Sigmoid colon (tissue), 6 donors: ENCODE measurements at regions not wholly inside any gene's neighbourhood (a gene's known extent, or its start where the extent isn't known, plus 50 kb on each side); places are given as distances from the start of the nearest gene placed in this dataset.

Experiments used
- DNase-seq: peaks from one replicate; pipeline ENCODE4 v3.0.0-alpha.2; 2019
- H3K27ac ChIP-seq, 4 donors: fragments of 200-600 bp; sonication (generic); one replicate each; pipeline ENCODE4 v1.5.1; 2016 to 2019; ENCODE audit warnings: mild to moderate bottlenecking in 1 of 4
- H3K27me3 ChIP-seq, 3 donors: fragments of 200-600 bp; sonication (generic); one replicate each; pipeline ENCODE4 v1.5.1; 2019; ENCODE audit warnings: mild to moderate bottlenecking in 1 of 3
- H3K36me3 ChIP-seq, 4 donors: fragments of 200-600 bp; sonication (generic); one replicate each; pipeline ENCODE4 v1.5.1; 2016 to 2019
- H3K4me1 ChIP-seq, 4 donors: fragments of 200-600 bp; sonication (generic); one replicate each; pipeline ENCODE4 v1.5.1; 2017 to 2019
- H3K4me3 ChIP-seq, 4 donors: fragments of 200-600 bp; sonication (generic); one replicate each; pipeline ENCODE4 v1.5.1; 2017 to 2019; ENCODE audit warnings: mild to moderate bottlenecking in 2 of 4, moderate library complexity in 1 of 4
- H3K9me3 ChIP-seq, 4 donors: fragments of 200-600 bp in 3 of 4; sonication (generic) in 3 of 4; one replicate each; pipeline versions ENCODE4 v1.5.1 to v1.6.1; 2013 to 2019
- EP300 ChIP-seq, 4 donors: sonication (generic); formaldehyde crosslinking; IDR thresholded peaks; one replicate each; pipeline ENCODE4 v1.6.1; 2017; ENCODE audit warnings: antibody characterized with exemption in 4 of 4
- POLR2A ChIP-seq, 2 donors: fragments of 450-650 bp; IDR thresholded peaks; one replicate each; pipeline ENCODE4 v1.6.1; 2016; ENCODE audit warnings: antibody characterized with exemption in 2 of 2, mild to moderate bottlenecking in 2 of 2, moderate library complexity in 2 of 2
- POLR2AphosphoS5 ChIP-seq, 4 donors: sonication (generic); formaldehyde crosslinking; IDR thresholded peaks; one replicate each; pipeline ENCODE4 v1.6.1; 2017; ENCODE audit warnings: antibody characterized with exemption in 4 of 4
- WGBS, 2 donors: extraction: QIAGEN DNeasy Blood & Tissue Kit; methylation state at CpG; one replicate each; pipeline ENCODE4 v1.1.7; 2013; 5-methylcytosine and 5-hydroxymethylcytosine counted together
- intact Hi-C: fragments of 100-400 bp; cut with DNase I; formaldehyde crosslinking; loops from one replicate; pipeline ENCODE4 v1.15.1; 2023
- TF ChIP-seq, protein P1 (sequence below), 4 experiments: fragments of 450-650 bp in 3 of 4; fragments of 200-600 bp in 1 of 4; IDR thresholded peaks; one replicate each; pipeline ENCODE4 v1.5.1; 2016 to 2019; ENCODE audit warnings: antibody characterized with exemption in 4 of 4, mild to moderate bottlenecking in 3 of 4, moderate library complexity in 2 of 4
- donor health status: healthy with polysubstance abuse.
- donor health status: healthy.

GRCh38 chr1:29685387-29685786 lies 449.1 kb downstream of the PTPRU start:
- Histone ChIP-seq H3K27me3 (peaks cover 0 to 39% (median 26%) of the 10 kb centered on the region in 3 donors), H3K9me3 (no peaks in the 10 kb centered on the region), H3K36me3 (no peaks in the 10 kb centered on the region), H3K4me3 (no peak overlapping the region), H3K4me1 (peaks cover 0 to 24% (median 15%) of the 10 kb centered on the region in 4 donors), H3K27ac (no peak overlapping the region)
- no peak for DNase-seq
- no peak for TF ChIP-seq POLR2A (IDR thresholded peaks at IDR 0.05)
- no peak for TF ChIP-seq POLR2AphosphoS5 (IDR thresholded peaks at IDR 0.05)
- TF ChIP-seq EP300 (IDR thresholded peaks at IDR 0.05), result no peak
- TF ChIP-seq, protein P1, sequence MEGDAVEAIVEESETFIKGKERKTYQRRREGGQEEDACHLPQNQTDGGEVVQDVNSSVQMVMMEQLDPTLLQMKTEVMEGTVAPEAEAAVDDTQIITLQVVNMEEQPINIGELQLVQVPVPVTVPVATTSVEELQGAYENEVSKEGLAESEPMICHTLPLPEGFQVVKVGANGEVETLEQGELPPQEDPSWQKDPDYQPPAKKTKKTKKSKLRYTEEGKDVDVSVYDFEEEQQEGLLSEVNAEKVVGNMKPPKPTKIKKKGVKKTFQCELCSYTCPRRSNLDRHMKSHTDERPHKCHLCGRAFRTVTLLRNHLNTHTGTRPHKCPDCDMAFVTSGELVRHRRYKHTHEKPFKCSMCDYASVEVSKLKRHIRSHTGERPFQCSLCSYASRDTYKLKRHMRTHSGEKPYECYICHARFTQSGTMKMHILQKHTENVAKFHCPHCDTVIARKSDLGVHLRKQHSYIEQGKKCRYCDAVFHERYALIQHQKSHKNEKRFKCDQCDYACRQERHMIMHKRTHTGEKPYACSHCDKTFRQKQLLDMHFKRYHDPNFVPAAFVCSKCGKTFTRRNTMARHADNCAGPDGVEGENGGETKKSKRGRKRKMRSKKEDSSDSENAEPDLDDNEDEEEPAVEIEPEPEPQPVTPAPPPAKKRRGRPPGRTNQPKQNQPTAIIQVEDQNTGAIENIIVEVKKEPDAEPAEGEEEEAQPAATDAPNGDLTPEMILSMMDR (IDR thresholded peaks at IDR 0.05), result no peak
- intact Hi-C loops, result no loop called here
- WGBS, 2 donors, result 45 to 71% methylated on average over 3 of the region's 3 CpGs

GRCh38 chr1:29684141-29684540 lies 447.8 kb downstream of the PTPRU start:
- Histone ChIP-seq H3K27ac (no peak overlapping the region), H3K4me1 (peaks cover 0 to 24% (median 15%) of the 10 kb centered on the region in 4 donors), H3K4me3 (no peak overlapping the region), H3K36me3 (no peaks in the 10 kb centered on the region), H3K9me3 (no peaks in the 10 kb centered on the region), H3K27me3 (peaks cover 0 to 27% (median 15%) of the 10 kb centered on the region in 3 donors)
- WGBS, 2 donors, result 73 to 89% methylated on average over 8 of the region's 8 CpGs
- no peak for DNase-seq
- intact Hi-C loops, result no loop called here
- TF ChIP-seq POLR2AphosphoS5 (IDR thresholded peaks at IDR 0.05), result no peak
- no peak for TF ChIP-seq POLR2A (IDR thresholded peaks at IDR 0.05)
- TF ChIP-seq, protein P1 (IDR thresholded peaks at IDR 0.05), result no peak
- TF ChIP-seq EP300 (IDR thresholded peaks at IDR 0.05), result no peak

GRCh38 chr1:29683472-29683871 lies 447.1 kb downstream of the PTPRU start:
- H3K4me1 ChIP-seq, result peaks cover 0 to 20% (median 10%) of the 10 kb centered on the region in 4 donors
- H3K27ac ChIP-seq, result no peak overlapping the region
- WGBS, 2 donors, result 86 to 90% methylated on average over 5 of the region's 5 CpGs
- TF ChIP-seq POLR2AphosphoS5 (IDR thresholded peaks at IDR 0.05) (no peak), EP300 (IDR thresholded peaks at IDR 0.05) (no peak), POLR2A (IDR thresholded peaks at IDR 0.05) (no peak)
- TF ChIP-seq, protein P1 (IDR thresholded peaks at IDR 0.05), result no peak
- peaks cover 0 to 20% (median 12%) of the 10 kb centered on the region in 3 donors for H3K27me3 ChIP-seq
- H3K36me3 ChIP-seq, result no peaks in the 10 kb centered on the region
- H3K9me3 ChIP-seq, result no peaks in the 10 kb centered on the region
- no peak overlapping the region for H3K4me3 ChIP-seq
- DNase-seq, result no peak
- intact Hi-C loops, result no loop called here

DNA sequence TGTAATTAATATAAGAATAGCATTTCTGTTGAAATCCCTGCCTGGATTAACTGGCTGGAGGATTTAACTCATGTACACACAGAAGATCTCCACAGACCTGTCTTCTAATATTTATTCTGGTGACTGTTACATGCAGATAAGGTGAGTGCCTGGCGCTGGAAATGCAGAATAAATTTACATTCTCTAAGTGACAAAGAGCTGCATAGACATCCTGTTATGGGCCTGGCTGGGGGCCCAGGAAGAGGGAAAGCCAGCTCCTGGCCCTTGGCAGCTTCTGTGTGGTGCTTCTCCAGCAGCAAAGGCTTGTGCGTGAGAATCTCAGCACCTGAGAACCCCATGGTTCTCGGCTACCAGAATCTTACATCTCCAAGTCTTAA lies 446.6 kb downstream of the PTPRU start:
- TF ChIP-seq, protein P1 (IDR thresholded peaks at IDR 0.05), result no peak
- TF ChIP-seq POLR2AphosphoS5 (IDR thresholded peaks at IDR 0.05) (no peak), POLR2A (IDR thresholded peaks at IDR 0.05) (no peak), EP300 (IDR thresholded peaks at IDR 0.05) (no peak)
- intact Hi-C loops, result no loop called here
- DNase-seq, result no peak
- Histone ChIP-seq H3K4me1 (peaks cover 0 to 14% (median 6%) of the 10 kb centered on the region in 4 donors), H3K9me3 (no peaks in the 10 kb centered on the region), H3K27ac (no peak overlapping the region), H3K36me3 (no peaks in the 10 kb centered on the region), H3K27me3 (peaks cover 0 to 20% (median 12%) of the 10 kb centered on the region in 3 donors), H3K4me3 (no peak overlapping the region)
- 17 to 34% methylated on average over 3 of the region's 3 CpGs for WGBS, 2 donors
